SK-N-SH (cell line): ENCODE measurements at regions not wholly inside any gene's neighbourhood (a gene's known extent, or its start where the extent isn't known, plus 50 kb on each side); places are given as distances from the start of the nearest gene placed in this dataset.

ENCODE experiments used
- CTCF ChIA-PET: fragments of 300-600, 350-600 bp; formaldehyde crosslinking; extraction: SDS; loops from one replicate; lab custom pipeline; 2021; lab: Yijun Ruan, JAX
- POLR2A ChIA-PET: fragments of 350-600 bp; sonication (Branson Sonifier 250); formaldehyde crosslinking; extraction: SDS; loops from one replicate; lab custom pipeline; 2020; ENCODE audit warnings: antibody characterized with exemption, inconsistent platforms; lab: Yijun Ruan, JAX
- DNase-seq: peaks from one replicate; pipeline ENCODE4 v3.0.0; 2012
- H2AFZ ChIP-seq: fragments of 200-600 bp; sonication (generic); 2 replicates; pipeline ENCODE4 v1.8.1; 2016; ENCODE audit warnings: antibody characterized with exemption, mild to moderate bottlenecking, low read depth
- H3F3A ChIP-seq: fragments of 200-600 bp; sonication (generic); replicated peaks from 2 replicates; pipeline ENCODE3; 2016; ENCODE audit warnings: antibody characterized with exemption, mild to moderate bottlenecking; ENCODE audit not compliant: insufficient read depth
- H3K27ac ChIP-seq, 2 experiments: fragments of 200-500 bp in 1 of 2; fragments of 200-600 bp in 1 of 2; sonication (Bioruptor generic) in 1 of 2; sonication (generic), shearing (Covaris generic) in 1 of 2; 2 replicates each; pipeline versions ENCODE4 v1.5.1 to v1.6.1; 2014 to 2016; ENCODE audit warnings: low read depth in 2 of 2, inconsistent platforms in 1 of 2, low read length in 1 of 2, mild to moderate bottlenecking in 1 of 2, mixed read lengths in 1 of 2
- H3K27me3 ChIP-seq: fragments of 200-600 bp; sonication (generic), shearing (Covaris generic); 2 replicates; pipeline ENCODE4 v1.6.1; 2016; ENCODE audit warnings: mixed run types; ENCODE audit not compliant: insufficient read depth
- H3K36me3 ChIP-seq, 2 experiments: fragments of 200-500 bp in 1 of 2; fragments of 200-600 bp in 1 of 2; sonication (Bioruptor generic) in 1 of 2; sonication (generic) in 1 of 2; replicated peaks in 1 of 2; 2 replicates each; pipeline versions ENCODE3 to v1.5.1; 2014 to 2016; ENCODE audit warnings: low read length in 1 of 2, mild to moderate bottlenecking in 1 of 2; ENCODE audit not compliant: insufficient read depth in 2 of 2, control insufficient read depth in 1 of 2
- H3K4me1 ChIP-seq, 2 experiments: fragments of 200-500 bp in 1 of 2; fragments of 200-600 bp in 1 of 2; sonication (Bioruptor generic) in 1 of 2; sonication (generic), shearing (Covaris generic) in 1 of 2; 2 replicates each; pipeline versions ENCODE4 v1.5.1 to v1.6.1; 2014 to 2016; ENCODE audit warnings: low read depth in 1 of 2, low read length in 1 of 2, mixed run types in 1 of 2; ENCODE audit not compliant: insufficient read depth in 2 of 2, control insufficient read depth in 1 of 2
- H3K4me2 ChIP-seq: fragments of 200-600 bp; sonication (generic), shearing (Covaris generic); 2 replicates; pipeline ENCODE4 v1.6.1; 2017; ENCODE audit warnings: mixed run types
- H3K4me3 ChIP-seq, 2 experiments: fragments of 200-500 bp in 1 of 2; fragments of 200-600 bp in 1 of 2; sonication (Bioruptor generic) in 1 of 2; sonication (generic), shearing (Covaris generic) in 1 of 2; 2 replicates each; pipeline versions ENCODE4 v1.5.1 to v1.8.1; 2014 to 2016; ENCODE audit warnings: low read depth in 2 of 2, inconsistent platforms in 1 of 2, low read length in 1 of 2, mild to moderate bottlenecking in 1 of 2, mixed read lengths in 1 of 2, moderate library complexity in 1 of 2
- H3K79me2 ChIP-seq: fragments of 200-600 bp; sonication (generic); 2 replicates; pipeline ENCODE4 v1.8.1; 2017; ENCODE audit warnings: mild to moderate bottlenecking; ENCODE audit not compliant: insufficient read depth
- H3K9ac ChIP-seq: fragments of 200-600 bp; sonication (generic); 2 replicates; pipeline ENCODE4 v1.6.1; 2017; ENCODE audit warnings: mixed run types
- H3K9me2 ChIP-seq: fragments of 200-600 bp; sonication (generic); 2 replicates; pipeline ENCODE4 v1.6.1; 2017; ENCODE audit warnings: mixed run types
- H3K9me3 ChIP-seq: fragments of 200-600 bp; sonication (generic); 2 replicates; pipeline ENCODE4 v1.6.1; 2017; ENCODE audit warnings: mixed run types, mild to moderate bottlenecking, moderate library complexity
- H4K20me1 ChIP-seq: fragments of 200-600 bp; sonication (generic); 2 replicates; pipeline ENCODE4 v1.6.1; 2017; ENCODE audit warnings: mild to moderate bottlenecking, mixed run types; ENCODE audit not compliant: insufficient read depth
- CHD2 ChIP-seq: fragments of 150-350 bp; IDR thresholded peaks from 2 replicates; pipeline ENCODE4 v1.6.1; 2018; ENCODE audit warnings: low read length; ENCODE audit not compliant: partially characterized antibody
- EP300 ChIP-seq, 2 experiments: IDR thresholded peaks; 2 replicates each; pipeline versions ENCODE4 v1.4.0 to v1.6.1; 2012; ENCODE audit warnings: borderline replicate concordance in 1 of 2, low read depth in 1 of 2, low read length in 1 of 2
- EZH2phosphoT487 ChIP-seq: fragments of 200-600 bp; sonication (generic); IDR thresholded peaks from 2 replicates; pipeline ENCODE4 v1.6.1; 2017; ENCODE audit warnings: low read depth, mixed run types, mild to moderate bottlenecking, antibody characterized with exemption, moderate library complexity, borderline replicate concordance
- FOSL2 ChIP-seq: IDR thresholded peaks from 2 replicates; pipeline ENCODE4 v1.4.0; 2012; ENCODE audit warnings: low read depth, mild to moderate bottlenecking, moderate library complexity, borderline replicate concordance
- FOXJ3 ChIP-seq: sonication (generic); formaldehyde crosslinking; IDR thresholded peaks from 2 replicates; pipeline ENCODE4 v1.5.1; 2020; ENCODE audit warnings: mild to moderate bottlenecking, missing genetic modification reagents
- FOXM1 ChIP-seq: IDR thresholded peaks from 2 replicates; pipeline ENCODE4 v1.4.0; 2012; ENCODE audit warnings: low read depth, mild to moderate bottlenecking
- GABPA ChIP-seq: IDR thresholded peaks from 2 replicates; pipeline ENCODE4 v1.4.0; 2012; ENCODE audit warnings: low read depth, mild to moderate bottlenecking
- GATA2 ChIP-seq: sonication (generic); formaldehyde crosslinking; IDR thresholded peaks from 2 replicates; pipeline ENCODE4 v1.5.0; 2020; ENCODE audit warnings: mild to moderate bottlenecking, missing genetic modification reagents
- MEF2A ChIP-seq: IDR thresholded peaks from 2 replicates; pipeline ENCODE4 v1.4.0; 2012; ENCODE audit warnings: low read depth, borderline replicate concordance
- NFIC ChIP-seq: IDR thresholded peaks from 2 replicates; pipeline ENCODE4 v1.4.0; 2012; ENCODE audit warnings: borderline replicate concordance
- NRF1 ChIP-seq: IDR thresholded peaks from 2 replicates; pipeline ENCODE4 v1.6.1; 2012; ENCODE audit warnings: low read depth, mild to moderate bottlenecking, low read length
- POLR2AphosphoS5 ChIP-seq: IDR thresholded peaks from 2 replicates; pipeline ENCODE4 v1.6.1; 2012; ENCODE audit warnings: low read depth, low read length
- RAD21 ChIP-seq: IDR thresholded peaks from 2 replicates; pipeline ENCODE4 v1.6.1; 2012; ENCODE audit warnings: mild to moderate bottlenecking, low read length
- RCOR1 ChIP-seq: fragments of 150-350 bp; IDR thresholded peaks from 2 replicates; pipeline ENCODE4 v1.6.1; 2017; ENCODE audit warnings: antibody characterized with exemption, low read length
- RFX5 ChIP-seq: IDR thresholded peaks from 2 replicates; pipeline ENCODE4 v1.6.1; 2012; ENCODE audit warnings: mild to moderate bottlenecking, improper control_type of control experiment, low read length
- RXRA ChIP-seq: IDR thresholded peaks from 2 replicates; pipeline ENCODE4 v1.4.0; 2012; ENCODE audit warnings: low read depth, mild to moderate bottlenecking, borderline replicate concordance
- SIN3A ChIP-seq: IDR thresholded peaks from 2 replicates; pipeline ENCODE4 v1.6.1; 2012; ENCODE audit warnings: low read depth, mild to moderate bottlenecking, low read length, moderate library complexity, borderline replicate concordance
- TAF1 ChIP-seq: IDR thresholded peaks from 2 replicates; pipeline ENCODE4 v1.6.1; 2012; ENCODE audit warnings: low read depth, mild to moderate bottlenecking, low read length, moderate library complexity, borderline replicate concordance
- TCF12 ChIP-seq: IDR thresholded peaks from 2 replicates; pipeline ENCODE4 v1.4.0; 2012
- WGBS: methylation state at CpG from one replicate; pipeline ENCODE4 v1.1.6; 2017; ENCODE audit warnings: low lambda C conversion rate; 5-methylcytosine and 5-hydroxymethylcytosine counted together
- TF ChIP-seq, protein P1 (sequence below): IDR thresholded peaks from 2 replicates; pipeline ENCODE4 v1.6.1; 2012; ENCODE audit warnings: mild to moderate bottlenecking, low read depth, low read length, moderate library complexity
- TF ChIP-seq, protein P2 (sequence below): fragments of 150-350 bp; IDR thresholded peaks from 2 replicates; pipeline ENCODE4 v1.6.1; 2016; ENCODE audit warnings: mild to moderate bottlenecking, low read depth, low read length
- TF ChIP-seq, protein P3 (sequence below): fragments of 200-600 bp; sonication (generic); IDR thresholded peaks from 2 replicates; pipeline ENCODE4 v1.6.1; 2017; ENCODE audit warnings: antibody characterized with exemption, mild to moderate bottlenecking, moderate library complexity
- TF ChIP-seq, protein P4 (sequence below): IDR thresholded peaks from 2 replicates; pipeline ENCODE4 v1.4.0; 2012; ENCODE audit warnings: low read depth
- TF ChIP-seq, protein P5 (sequence below): fragments of 150-350 bp; IDR thresholded peaks from 2 replicates; pipeline ENCODE4 v1.6.1; 2017; ENCODE audit warnings: antibody characterized with exemption, low read length, low read depth, borderline replicate concordance

DNA sequence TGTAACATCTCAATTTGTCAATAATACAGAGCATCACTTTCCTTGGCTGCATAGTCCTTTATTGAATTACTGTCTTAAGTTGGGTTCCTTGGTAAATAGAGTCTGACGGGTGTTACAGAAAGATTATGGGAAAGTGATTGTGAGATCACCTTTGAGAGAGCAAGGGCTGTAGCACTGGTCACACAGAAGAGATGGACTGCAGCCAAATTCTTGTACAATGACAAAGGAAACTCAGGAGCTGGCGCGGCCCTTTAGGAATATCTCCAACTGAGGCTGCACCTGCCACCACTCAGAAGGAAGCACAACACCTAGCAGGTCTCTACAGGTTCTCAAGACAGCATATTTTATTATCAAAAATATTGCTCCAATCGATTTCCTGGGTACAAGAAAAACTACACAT lies 350.0 kb upstream of the ISL1 start:
- no peaks in the 10 kb centered on the region for H3K9me3 ChIP-seq
- CTCF ChIA-PET: no interaction called here
- POLR2A ChIA-PET: no interaction called here

DNA sequence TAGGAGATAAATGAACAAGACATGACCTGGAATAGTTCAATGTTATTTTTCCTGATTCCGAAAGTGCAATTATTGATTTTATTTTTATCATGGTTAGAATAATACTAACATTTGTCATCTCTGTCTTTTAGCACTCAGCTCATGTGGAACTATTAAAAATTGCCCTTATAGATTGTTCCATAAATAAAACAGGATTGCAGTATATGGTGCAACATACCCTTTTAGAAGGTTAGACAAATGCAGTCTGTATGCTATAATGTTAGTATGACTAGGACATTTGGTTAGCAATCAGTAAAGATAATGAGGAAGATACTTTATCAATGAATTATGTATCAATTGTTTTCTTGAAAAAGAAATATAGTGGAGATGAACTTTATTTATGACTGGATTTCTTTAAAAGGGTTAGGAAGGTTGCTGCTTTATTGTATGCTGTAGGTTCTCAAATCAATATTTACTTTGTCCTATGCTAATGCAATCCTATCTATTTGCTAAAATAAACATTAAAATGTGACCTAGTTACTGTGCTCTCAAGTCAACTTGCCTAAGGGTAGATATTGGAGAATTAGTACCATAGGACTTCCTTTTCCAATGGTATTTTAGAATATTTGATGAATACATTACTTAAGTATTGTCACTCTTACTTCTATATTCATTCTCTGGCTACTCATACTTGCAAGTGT lies 348.9 kb upstream of the ISL1 start:
- Histone ChIP-seq H3K79me2 (no peaks in the 10 kb centered on the region), H3K4me3 (no peak overlapping the region), H3F3A (no peaks in the 10 kb centered on the region), H3K36me3 (no peaks in the 10 kb centered on the region), H3K27ac (no peak overlapping the region), H2AFZ (no peak overlapping the region), H3K4me2 (no peak overlapping the region), H3K27me3 (no peaks in the 10 kb centered on the region), H3K9me3 (no peaks in the 10 kb centered on the region), H3K4me1 (no peaks in the 10 kb centered on the region), H4K20me1 (no peaks in the 10 kb centered on the region), H3K9ac (no peak overlapping the region), H3K9me2 (no peaks in the 10 kb centered on the region)
- POLR2A ChIA-PET: no interaction called here
- CTCF ChIA-PET: no interaction called here
- 65% methylated on average over 1 of the region's 1 CpG for WGBS
- DNase-seq: no peak
- TF ChIP-seq RAD21 (no peak), RXRA (no peak), RFX5 (no peak), EZH2phosphoT487 (no peak), MEF2A (no peak)
- TF ChIP-seq, protein P1, sequence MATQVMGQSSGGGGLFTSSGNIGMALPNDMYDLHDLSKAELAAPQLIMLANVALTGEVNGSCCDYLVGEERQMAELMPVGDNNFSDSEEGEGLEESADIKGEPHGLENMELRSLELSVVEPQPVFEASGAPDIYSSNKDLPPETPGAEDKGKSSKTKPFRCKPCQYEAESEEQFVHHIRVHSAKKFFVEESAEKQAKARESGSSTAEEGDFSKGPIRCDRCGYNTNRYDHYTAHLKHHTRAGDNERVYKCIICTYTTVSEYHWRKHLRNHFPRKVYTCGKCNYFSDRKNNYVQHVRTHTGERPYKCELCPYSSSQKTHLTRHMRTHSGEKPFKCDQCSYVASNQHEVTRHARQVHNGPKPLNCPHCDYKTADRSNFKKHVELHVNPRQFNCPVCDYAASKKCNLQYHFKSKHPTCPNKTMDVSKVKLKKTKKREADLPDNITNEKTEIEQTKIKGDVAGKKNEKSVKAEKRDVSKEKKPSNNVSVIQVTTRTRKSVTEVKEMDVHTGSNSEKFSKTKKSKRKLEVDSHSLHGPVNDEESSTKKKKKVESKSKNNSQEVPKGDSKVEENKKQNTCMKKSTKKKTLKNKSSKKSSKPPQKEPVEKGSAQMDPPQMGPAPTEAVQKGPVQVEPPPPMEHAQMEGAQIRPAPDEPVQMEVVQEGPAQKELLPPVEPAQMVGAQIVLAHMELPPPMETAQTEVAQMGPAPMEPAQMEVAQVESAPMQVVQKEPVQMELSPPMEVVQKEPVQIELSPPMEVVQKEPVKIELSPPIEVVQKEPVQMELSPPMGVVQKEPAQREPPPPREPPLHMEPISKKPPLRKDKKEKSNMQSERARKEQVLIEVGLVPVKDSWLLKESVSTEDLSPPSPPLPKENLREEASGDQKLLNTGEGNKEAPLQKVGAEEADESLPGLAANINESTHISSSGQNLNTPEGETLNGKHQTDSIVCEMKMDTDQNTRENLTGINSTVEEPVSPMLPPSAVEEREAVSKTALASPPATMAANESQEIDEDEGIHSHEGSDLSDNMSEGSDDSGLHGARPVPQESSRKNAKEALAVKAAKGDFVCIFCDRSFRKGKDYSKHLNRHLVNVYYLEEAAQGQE: no peak
- TF ChIP-seq, protein P2, sequence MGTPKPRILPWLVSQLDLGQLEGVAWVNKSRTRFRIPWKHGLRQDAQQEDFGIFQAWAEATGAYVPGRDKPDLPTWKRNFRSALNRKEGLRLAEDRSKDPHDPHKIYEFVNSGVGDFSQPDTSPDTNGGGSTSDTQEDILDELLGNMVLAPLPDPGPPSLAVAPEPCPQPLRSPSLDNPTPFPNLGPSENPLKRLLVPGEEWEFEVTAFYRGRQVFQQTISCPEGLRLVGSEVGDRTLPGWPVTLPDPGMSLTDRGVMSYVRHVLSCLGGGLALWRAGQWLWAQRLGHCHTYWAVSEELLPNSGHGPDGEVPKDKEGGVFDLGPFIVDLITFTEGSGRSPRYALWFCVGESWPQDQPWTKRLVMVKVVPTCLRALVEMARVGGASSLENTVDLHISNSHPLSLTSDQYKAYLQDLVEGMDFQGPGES: no peak
- TF ChIP-seq, protein P3, sequence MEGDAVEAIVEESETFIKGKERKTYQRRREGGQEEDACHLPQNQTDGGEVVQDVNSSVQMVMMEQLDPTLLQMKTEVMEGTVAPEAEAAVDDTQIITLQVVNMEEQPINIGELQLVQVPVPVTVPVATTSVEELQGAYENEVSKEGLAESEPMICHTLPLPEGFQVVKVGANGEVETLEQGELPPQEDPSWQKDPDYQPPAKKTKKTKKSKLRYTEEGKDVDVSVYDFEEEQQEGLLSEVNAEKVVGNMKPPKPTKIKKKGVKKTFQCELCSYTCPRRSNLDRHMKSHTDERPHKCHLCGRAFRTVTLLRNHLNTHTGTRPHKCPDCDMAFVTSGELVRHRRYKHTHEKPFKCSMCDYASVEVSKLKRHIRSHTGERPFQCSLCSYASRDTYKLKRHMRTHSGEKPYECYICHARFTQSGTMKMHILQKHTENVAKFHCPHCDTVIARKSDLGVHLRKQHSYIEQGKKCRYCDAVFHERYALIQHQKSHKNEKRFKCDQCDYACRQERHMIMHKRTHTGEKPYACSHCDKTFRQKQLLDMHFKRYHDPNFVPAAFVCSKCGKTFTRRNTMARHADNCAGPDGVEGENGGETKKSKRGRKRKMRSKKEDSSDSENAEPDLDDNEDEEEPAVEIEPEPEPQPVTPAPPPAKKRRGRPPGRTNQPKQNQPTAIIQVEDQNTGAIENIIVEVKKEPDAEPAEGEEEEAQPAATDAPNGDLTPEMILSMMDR: no peak

More for the DNA sequence above, 350.0 kb upstream of the ISL1 start:
- Histone ChIP-seq H3K27ac (no peak overlapping the region), H3K9me2 (no peaks in the 10 kb centered on the region), H2AFZ (no peak overlapping the region), H3K4me3 (no peak overlapping the region), H3K4me2 (no peak overlapping the region), H3K36me3 (no peaks in the 10 kb centered on the region), H3F3A (no peaks in the 10 kb centered on the region), H3K79me2 (no peaks in the 10 kb centered on the region), H3K4me1 (no peaks in the 10 kb centered on the region), H3K27me3 (no peaks in the 10 kb centered on the region), H3K9ac (no peak overlapping the region), H4K20me1 (no peaks in the 10 kb centered on the region)
- TF ChIP-seq GABPA (no peak), TAF1 (no peak), NRF1 (no peak), POLR2AphosphoS5 (no peak), CHD2 (no peak), TCF12 (no peak), EZH2phosphoT487 (no peak), FOXM1 (no peak), GATA2 (no peak), EP300 (IDR thresholded peaks at IDR 0.05; ENCODE audit: borderline replicate concordance in 1 of 2, low read depth in 1 of 2, low read length in 1 of 2) (no peak), FOXJ3 (CRISPR knock-in tag) (no peak), SIN3A (no peak), NFIC (no peak), RCOR1 (no peak), FOSL2 (no peak)
- TF ChIP-seq, protein P2: no peak
- TF ChIP-seq, protein P4, sequence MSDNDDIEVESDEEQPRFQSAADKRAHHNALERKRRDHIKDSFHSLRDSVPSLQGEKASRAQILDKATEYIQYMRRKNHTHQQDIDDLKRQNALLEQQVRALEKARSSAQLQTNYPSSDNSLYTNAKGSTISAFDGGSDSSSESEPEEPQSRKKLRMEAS: no peak
- TF ChIP-seq, protein P5, sequence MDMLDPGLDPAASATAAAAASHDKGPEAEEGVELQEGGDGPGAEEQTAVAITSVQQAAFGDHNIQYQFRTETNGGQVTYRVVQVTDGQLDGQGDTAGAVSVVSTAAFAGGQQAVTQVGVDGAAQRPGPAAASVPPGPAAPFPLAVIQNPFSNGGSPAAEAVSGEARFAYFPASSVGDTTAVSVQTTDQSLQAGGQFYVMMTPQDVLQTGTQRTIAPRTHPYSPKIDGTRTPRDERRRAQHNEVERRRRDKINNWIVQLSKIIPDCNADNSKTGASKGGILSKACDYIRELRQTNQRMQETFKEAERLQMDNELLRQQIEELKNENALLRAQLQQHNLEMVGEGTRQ: no peak
- WGBS: 60% methylated on average over 4 of the region's 4 CpGs
- no peak for DNase-seq
